ENCODE measurements at regions not wholly inside any gene's neighbourhood (a gene's known extent, or its start where the extent isn't known, plus 50 kb on each side); places are given as distances from the start of the nearest gene placed in this dataset.

DNA sequence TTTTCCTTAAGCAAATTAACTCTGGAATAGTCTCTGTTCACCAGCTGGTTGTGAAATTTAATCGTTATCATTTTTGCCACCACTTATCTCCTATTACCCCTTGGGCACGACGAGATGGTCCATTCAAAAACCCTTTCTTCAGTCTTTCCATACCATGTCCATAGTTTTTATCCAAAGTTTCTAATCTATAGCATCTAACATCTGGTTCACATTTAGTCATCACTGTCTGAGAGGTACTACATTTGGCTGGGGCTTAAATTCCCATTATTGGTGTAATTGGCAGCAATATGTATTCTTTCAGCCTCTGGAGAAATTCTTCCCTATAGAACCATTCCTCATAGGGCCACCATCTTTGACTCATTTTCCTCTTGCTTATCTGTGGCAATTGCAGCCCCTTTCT lies 163.5 kb downstream of the CCER1 start:
- H3K4me3 ChIP-seq (ENCODE audit: low read depth, low read length): no peak overlapping the region
- no peak for TF ChIP-seq CTCF (IDR thresholded peaks at IDR 0.05; ENCODE audit: low read depth, low read length)
- no peaks in the 10 kb centered on the region for H3K36me3 ChIP-seq
- no peaks in the 10 kb centered on the region for H3K9me3 ChIP-seq (ENCODE audit: severe bottlenecking)
- no peak for DNase-seq
- H3K27me3 ChIP-seq (ENCODE audit: insufficient read depth, low read depth, severe bottlenecking): no peaks in the 10 kb centered on the region
- no peak overlapping the region for H3K27ac ChIP-seq

GRCh38 chr12:90790747-90791146 lies 164.2 kb downstream of the CCER1 start:
- no peak overlapping the region for H3K27ac ChIP-seq
- H3K27me3 ChIP-seq (ENCODE audit: insufficient read depth, low read depth, severe bottlenecking): no peaks in the 10 kb centered on the region
- H3K4me3 ChIP-seq (ENCODE audit: low read depth, low read length): no peak overlapping the region
- H3K36me3 ChIP-seq: no peaks in the 10 kb centered on the region
- no peak for DNase-seq
- H3K9me3 ChIP-seq (ENCODE audit: severe bottlenecking): no peaks in the 10 kb centered on the region
- TF ChIP-seq CTCF (IDR thresholded peaks at IDR 0.05; ENCODE audit: low read depth, low read length): no peak

DNA sequence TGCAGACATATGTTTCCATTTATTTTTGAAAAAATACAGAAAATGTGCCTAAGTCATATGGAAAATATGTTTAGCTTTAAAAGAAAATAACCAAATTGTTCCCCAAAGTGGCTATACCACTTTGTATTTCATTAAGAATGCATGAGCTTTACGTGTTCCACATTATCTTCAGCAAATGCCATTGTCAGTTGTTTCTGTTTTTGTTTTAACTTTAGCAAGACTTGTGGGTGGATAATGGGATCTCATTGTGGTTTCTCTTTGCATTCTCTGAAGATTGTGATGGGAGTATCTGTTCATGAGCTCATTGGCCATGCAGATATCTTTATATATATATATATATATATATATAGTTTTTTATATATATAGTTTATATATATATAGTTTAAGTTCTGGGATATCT lies 181.5 kb downstream of the CCER1 start:
- no peak overlapping the region for H3K4me3 ChIP-seq (ENCODE audit: low read depth, low read length)
- DNase-seq: no peak
- H3K27me3 ChIP-seq (ENCODE audit: insufficient read depth, low read depth, severe bottlenecking): no peaks in the 10 kb centered on the region
- no peaks in the 10 kb centered on the region for H3K36me3 ChIP-seq
- H3K27ac ChIP-seq: no peak overlapping the region
- no peaks in the 10 kb centered on the region for H3K9me3 ChIP-seq (ENCODE audit: severe bottlenecking)
- no peak for TF ChIP-seq CTCF (IDR thresholded peaks at IDR 0.05; ENCODE audit: low read depth, low read length)

- no peak for DNase-seq
- TF ChIP-seq CTCF (IDR thresholded peaks at IDR 0.05; ENCODE audit: low read depth, low read length): no peak
- Histone ChIP-seq H3K4me3 (ENCODE audit: low read depth, low read length) (no peak overlapping the region), H3K27ac (no peak overlapping the region), H3K36me3 (no peaks in the 10 kb centered on the region), H3K9me3 (ENCODE audit: severe bottlenecking) (no peaks in the 10 kb centered on the region), H3K27me3 (ENCODE audit: insufficient read depth, low read depth, severe bottlenecking) (no peaks in the 10 kb centered on the region)
Observed at GRCh38 chr12:90770861-90771260, 184.1 kb downstream of the CCER1 start.

DNA sequence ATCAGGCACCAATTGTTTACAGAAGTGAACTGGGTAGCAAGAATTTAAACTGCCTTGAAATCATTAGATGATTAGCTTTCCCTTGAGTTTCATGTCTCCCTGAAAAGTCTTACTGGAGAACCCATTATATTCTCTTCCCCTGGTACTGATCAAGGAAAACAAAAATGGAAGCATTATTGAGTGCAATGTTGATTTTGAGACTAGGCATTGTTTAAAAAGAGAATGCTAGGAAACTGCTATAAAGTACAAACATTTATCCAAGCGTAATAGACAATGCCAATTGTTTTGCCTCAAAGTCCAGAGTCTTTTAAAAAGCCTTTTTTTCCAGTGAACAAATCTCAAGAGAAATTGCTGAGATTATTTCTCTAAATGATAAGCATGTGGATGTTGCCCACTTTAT lies 197.0 kb downstream of the CCER1 start:
- no peak for DNase-seq
- H3K27me3 ChIP-seq (ENCODE audit: insufficient read depth, low read depth, severe bottlenecking): no peaks in the 10 kb centered on the region
- peaks cover 3% of the 10 kb centered on the region for H3K9me3 ChIP-seq (ENCODE audit: severe bottlenecking)
- H3K4me3 ChIP-seq (ENCODE audit: low read depth, low read length): no peak overlapping the region
- H3K27ac ChIP-seq: no peak overlapping the region
- TF ChIP-seq CTCF (IDR thresholded peaks at IDR 0.05; ENCODE audit: low read depth, low read length): no peak
- H3K36me3 ChIP-seq: no peaks in the 10 kb centered on the region

- no peaks in the 10 kb centered on the region for H3K27me3 ChIP-seq (ENCODE audit: insufficient read depth, low read depth, severe bottlenecking)
- H3K36me3 ChIP-seq: no peaks in the 10 kb centered on the region
- no peak for TF ChIP-seq CTCF (IDR thresholded peaks at IDR 0.05; ENCODE audit: low read depth, low read length)
- H3K4me3 ChIP-seq (ENCODE audit: low read depth, low read length): no peak overlapping the region
- DNase-seq: no peak
- H3K9me3 ChIP-seq (ENCODE audit: severe bottlenecking): peaks cover 2% of the 10 kb centered on the region
- no peak overlapping the region for H3K27ac ChIP-seq
Observed at GRCh38 chr12:90745211-90745610, 209.8 kb downstream of the CCER1 start.
